WTC11 (cell line): ENCODE measurements at regions not wholly inside any gene's neighbourhood (a gene's known extent, or its start where the extent isn't known, plus 50 kb on each side); places are given as distances from the start of the nearest gene placed in this dataset.
A peak's percentile ranks its signal among the peaks of the same experiment; 100 is the strongest.

Experiments
- ATAC-seq: fragments of 200-7000 bp; cut with Tn5 transposase; 2 replicates; pipeline ENCODE4 v1.10.0; 2021; ENCODE audit warnings: mild to moderate bottlenecking, moderate library complexity
- CTCF ChIA-PET: fragments of 300-600 bp; sonication (Branson Sonifier 250); formaldehyde crosslinking; loops from one replicate; lab custom pipeline; 2021; ENCODE audit warnings: antibody characterized with exemption; lab: Charles Lee
- POLR2A ChIA-PET: fragments of 350-600 bp; sonication (Branson Sonifier 250); formaldehyde crosslinking; loops from one replicate; lab custom pipeline; 2021; ENCODE audit warnings: antibody characterized with exemption; lab: Charles Lee
- DNase-seq: peaks from one replicate; pipeline ENCODE4 v3.0.0; 2021; ENCODE audit warnings: low spot score
- H3K27ac Mint-ChIP-seq: 2 replicates; pipeline ENCODE4 v1.8.0; 2021; ENCODE audit warnings: mixed read lengths
- H3K27me3 Mint-ChIP-seq: 2 replicates; pipeline ENCODE4 v1.8.0; 2021; ENCODE audit warnings: low read depth, mild to moderate bottlenecking, moderate library complexity, mixed read lengths
- H3K36me3 Mint-ChIP-seq: 2 replicates; pipeline ENCODE4 v1.8.0; 2021; ENCODE audit warnings: mixed read lengths
- H3K4me1 Mint-ChIP-seq: 2 replicates; pipeline ENCODE4 v1.8.0; 2022; ENCODE audit warnings: mixed read lengths
- H3K4me3 Mint-ChIP-seq: 2 replicates; pipeline ENCODE4 v1.8.0; 2021; ENCODE audit warnings: mild to moderate bottlenecking, moderate library complexity, mixed read lengths
- H3K9me3 Mint-ChIP-seq: 2 replicates; pipeline ENCODE4 v1.8.0; 2021; ENCODE audit warnings: mixed read lengths
- CTCF ChIP-seq: fragments of 200-600 bp; IDR thresholded peaks from 2 replicates; pipeline ENCODE4 v1.8.0; 2022; ENCODE audit warnings: antibody characterized with exemption
- E2F4 ChIP-seq: sonication (generic); formaldehyde crosslinking; IDR thresholded peaks from 2 replicates; pipeline ENCODE4 v1.8.1; 2022; ENCODE audit warnings: low read depth, mild to moderate bottlenecking, moderate library complexity, missing genetic modification reagents, borderline replicate concordance
- EMX1 ChIP-seq: fragments of 250-450 bp; sonication (Bioruptor Pico); IDR thresholded peaks from 2 replicates; pipeline ENCODE4 v1.8.0; 2021; ENCODE audit warnings: mild to moderate bottlenecking
- FOXJ3 ChIP-seq: sonication (generic); formaldehyde crosslinking; IDR thresholded peaks from 2 replicates; pipeline ENCODE4 v1.9.0; 2021; ENCODE audit warnings: missing genetic modification reagents, mild to moderate bottlenecking, borderline replicate concordance
- FOXK1 ChIP-seq: sonication (generic); formaldehyde crosslinking; IDR thresholded peaks from 2 replicates; pipeline ENCODE4 v1.8.0; 2022; ENCODE audit warnings: mild to moderate bottlenecking, moderate library complexity, missing genetic modification reagents
- GRHL2 ChIP-seq: fragments of 250-450 bp; sonication (Bioruptor Pico); IDR thresholded peaks from 2 replicates; pipeline ENCODE4 v1.8.0; 2022; ENCODE audit warnings: mild to moderate bottlenecking, moderate library complexity; ENCODE audit not compliant: insufficient replicate concordance, severe bottlenecking
- JAZF1 ChIP-seq: fragments of 250-450 bp; sonication (Bioruptor Pico); IDR thresholded peaks from 2 replicates; pipeline ENCODE4 v1.9.0; 2021; ENCODE audit warnings: moderate library complexity, mild to moderate bottlenecking, inconsistent platforms
- JUN ChIP-seq: sonication (generic); formaldehyde crosslinking; IDR thresholded peaks from 2 replicates; pipeline ENCODE4 v1.8.0; 2023; ENCODE audit warnings: mild to moderate bottlenecking, missing genetic modification reagents
- OVOL2 ChIP-seq: fragments of 250-450 bp; sonication (Bioruptor Pico); IDR thresholded peaks from 2 replicates; pipeline ENCODE4 v1.9.0; 2021; ENCODE audit warnings: mild to moderate bottlenecking, borderline replicate concordance
- RELA ChIP-seq: sonication (generic); formaldehyde crosslinking; IDR thresholded peaks from 2 replicates; pipeline ENCODE4 v1.8.1; 2022; ENCODE audit warnings: missing genetic modification reagents, mild to moderate bottlenecking, borderline replicate concordance
- SMAD4 ChIP-seq: sonication (generic); formaldehyde crosslinking; IDR thresholded peaks from 2 replicates; pipeline ENCODE4 v1.8.0; 2022; ENCODE audit warnings: mild to moderate bottlenecking, missing genetic modification reagents
- TEAD4 ChIP-seq: sonication (generic); formaldehyde crosslinking; IDR thresholded peaks from 2 replicates; pipeline ENCODE4 v1.8.0; 2022; ENCODE audit warnings: mild to moderate bottlenecking, missing genetic modification reagents
- ZBTB21 ChIP-seq: sonication (generic); formaldehyde crosslinking; IDR thresholded peaks from 2 replicates; pipeline ENCODE4 v1.8.1; 2023; ENCODE audit warnings: mild to moderate bottlenecking, missing genetic modification reagents, borderline replicate concordance
- ZNF232 ChIP-seq: sonication (generic); formaldehyde crosslinking; IDR thresholded peaks from 2 replicates; pipeline ENCODE4 v1.8.0; 2022; ENCODE audit warnings: mild to moderate bottlenecking, missing genetic modification reagents
- ZNF317 ChIP-seq: sonication (generic); formaldehyde crosslinking; IDR thresholded peaks from 2 replicates; pipeline ENCODE4 v1.8.1; 2023; ENCODE audit warnings: low read depth, mild to moderate bottlenecking, moderate library complexity, missing genetic modification reagents, borderline replicate concordance
- ZNF671 ChIP-seq: fragments of 250-450 bp; sonication (Bioruptor Pico); IDR thresholded peaks from 2 replicates; pipeline ENCODE4 v1.8.0; 2021; ENCODE audit warnings: mild to moderate bottlenecking
- TF ChIP-seq, protein P1 (sequence below): sonication (generic); formaldehyde crosslinking; IDR thresholded peaks from 2 replicates; pipeline ENCODE4 v1.8.1; 2023; ENCODE audit warnings: mild to moderate bottlenecking, moderate library complexity, missing genetic modification reagents
- TF ChIP-seq, protein P2 (sequence below): sonication (generic); formaldehyde crosslinking; IDR thresholded peaks from 2 replicates; pipeline ENCODE4 v1.8.1; 2022; ENCODE audit warnings: missing genetic modification reagents, borderline replicate concordance
- TF ChIP-seq, protein P3 (sequence below): sonication (generic); formaldehyde crosslinking; IDR thresholded peaks from 2 replicates; pipeline ENCODE4 v1.8.0; 2022; ENCODE audit warnings: mild to moderate bottlenecking, missing genetic modification reagents

- ChIA-PET POLR2A (no interaction called here), CTCF (no interaction called here)
- H3K9me3 Mint-ChIP-seq, result no peaks in the 10 kb centered on the region
- TF ChIP-seq JUN (no peak), ZBTB21 (CRISPR knock-in tag) (no peak), FOXK1 (CRISPR knock-in tag) (no peak), ZNF232 (CRISPR knock-in tag) (no peak), TEAD4 (CRISPR knock-in tag) (no peak), GRHL2 (CRISPR knock-in tag) (no peak), CTCF (no peak), RELA (CRISPR knock-in tag) (no peak), JAZF1 (CRISPR knock-in tag) (no peak), OVOL2 (CRISPR knock-in tag) (no peak), ZNF317 (CRISPR knock-in tag) (no peak), FOXJ3 (CRISPR knock-in tag) (no peak), E2F4 (no peak)
- TF ChIP-seq, protein P1, sequence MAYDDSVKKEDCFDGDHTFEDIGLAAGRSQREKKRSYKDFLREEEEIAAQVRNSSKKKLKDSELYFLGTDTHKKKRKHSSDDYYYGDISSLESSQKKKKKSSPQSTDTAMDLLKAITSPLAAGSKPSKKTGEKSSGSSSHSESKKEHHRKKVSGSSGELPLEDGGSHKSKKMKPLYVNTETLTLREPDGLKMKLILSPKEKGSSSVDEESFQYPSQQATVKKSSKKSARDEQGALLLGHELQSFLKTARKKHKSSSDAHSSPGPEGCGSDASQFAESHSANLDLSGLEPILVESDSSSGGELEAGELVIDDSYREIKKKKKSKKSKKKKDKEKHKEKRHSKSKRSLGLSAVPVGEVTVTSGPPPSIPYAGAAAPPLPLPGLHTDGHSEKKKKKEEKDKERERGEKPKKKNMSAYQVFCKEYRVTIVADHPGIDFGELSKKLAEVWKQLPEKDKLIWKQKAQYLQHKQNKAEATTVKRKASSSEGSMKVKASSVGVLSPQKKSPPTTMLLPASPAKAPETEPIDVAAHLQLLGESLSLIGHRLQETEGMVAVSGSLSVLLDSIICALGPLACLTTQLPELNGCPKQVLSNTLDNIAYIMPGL, result no peak
- TF ChIP-seq, protein P2, sequence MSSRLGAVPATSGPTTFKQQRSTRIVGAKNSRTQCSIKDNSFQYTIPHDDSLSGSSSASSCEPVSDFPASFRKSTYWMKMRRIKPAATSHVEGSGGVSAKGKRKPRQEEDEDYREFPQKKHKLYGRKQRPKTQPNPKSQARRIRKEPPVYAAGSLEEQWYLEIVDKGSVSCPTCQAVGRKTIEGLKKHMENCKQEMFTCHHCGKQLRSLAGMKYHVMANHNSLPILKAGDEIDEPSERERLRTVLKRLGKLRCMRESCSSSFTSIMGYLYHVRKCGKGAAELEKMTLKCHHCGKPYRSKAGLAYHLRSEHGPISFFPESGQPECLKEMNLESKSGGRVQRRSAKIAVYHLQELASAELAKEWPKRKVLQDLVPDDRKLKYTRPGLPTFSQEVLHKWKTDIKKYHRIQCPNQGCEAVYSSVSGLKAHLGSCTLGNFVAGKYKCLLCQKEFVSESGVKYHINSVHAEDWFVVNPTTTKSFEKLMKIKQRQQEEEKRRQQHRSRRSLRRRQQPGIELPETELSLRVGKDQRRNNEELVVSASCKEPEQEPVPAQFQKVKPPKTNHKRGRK (CRISPR knock-in tag), result no peak
- no peaks in the 10 kb centered on the region for H3K27me3 Mint-ChIP-seq
- no peak for ATAC-seq
- peaks cover 2% of the 10 kb centered on the region; the same call in 1 of the 2 replicates for H3K4me1 Mint-ChIP-seq
- H3K36me3 Mint-ChIP-seq, result no peaks in the 10 kb centered on the region
- no peak for DNase-seq
- H3K4me3 Mint-ChIP-seq, result no peak overlapping the region
- no peak overlapping the region for H3K27ac Mint-ChIP-seq
Measured at GRCh38 chr1:115456441-115456961, 118.5 kb upstream of the NGF start.

- ChIA-PET POLR2A (no interaction called here), CTCF (interaction anchor here (1.0 kb wide), 1 partner anchor 11 kb away, joined by 3 read pairs; no protein-coding TSS in a partner anchor)
- ATAC-seq (0 out of 2 replicates have a peak, but pooled peaks have one; percentile 50), DNase-seq (no peak)
- H3K36me3 Mint-ChIP-seq, result no peaks in the 10 kb centered on the region
- H3K4me1 Mint-ChIP-seq, result peaks cover 2% of the 10 kb centered on the region; the same call in 1 of the 2 replicates
- no peak overlapping the region for H3K4me3 Mint-ChIP-seq
- H3K27ac Mint-ChIP-seq, result no peak overlapping the region
- H3K27me3 Mint-ChIP-seq, result no peaks in the 10 kb centered on the region
- no peaks in the 10 kb centered on the region for H3K9me3 Mint-ChIP-seq
- TF ChIP-seq EMX1 (no peak), ZNF671 (CRISPR knock-in tag) (no peak), JAZF1 (CRISPR knock-in tag) (no peak), SMAD4 (CRISPR knock-in tag) (no peak)
- TF ChIP-seq, protein P3, sequence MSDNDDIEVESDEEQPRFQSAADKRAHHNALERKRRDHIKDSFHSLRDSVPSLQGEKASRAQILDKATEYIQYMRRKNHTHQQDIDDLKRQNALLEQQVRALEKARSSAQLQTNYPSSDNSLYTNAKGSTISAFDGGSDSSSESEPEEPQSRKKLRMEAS (CRISPR knock-in tag), result no peak
Measured at GRCh38 chr1:115454837-115455511, 116.9 kb upstream of the NGF start.
